ENCODE measurements at regions not wholly inside any gene's neighbourhood (a gene's known extent, or its start where the extent isn't known, plus 50 kb on each side); places are given as distances from the start of the nearest gene placed in this dataset.
A peak's percentile ranks its signal among the peaks of the same experiment; 100 is the strongest.

- Histone ChIP-seq H3K23ac (ENCODE audit: insufficient read length, low read depth, low read length) (no peak overlapping the region), H3K4ac (ENCODE audit: low read depth, low read length) (no peak overlapping the region), H2AK5ac (ENCODE audit: insufficient read length, low read length) (no peak overlapping the region), H4K5ac (ENCODE audit: insufficient read length, low read depth, low read length) (no peak overlapping the region), H3K4me2 (ENCODE audit: insufficient read depth, insufficient read length, low read length) (no peak overlapping the region), H3K27ac (ENCODE audit: insufficient read length, low read depth, low read length) (no peak overlapping the region), H2BK5ac (ENCODE audit: insufficient read length, low read length) (no peak overlapping the region), H2BK15ac (ENCODE audit: low read depth, low read length) (no peak overlapping the region), H3T11ph (ENCODE audit: low read length) (no peak overlapping the region), H3K79me2 (ENCODE audit: insufficient read depth, low read length) (peaks cover 4% of the 10 kb centered on the region; the same call in 1 of the 2 replicates), H3K27me3 (ENCODE audit: insufficient read depth, low read length) (no peaks in the 10 kb centered on the region), H2BK20ac (ENCODE audit: low read depth, low read length, poor library complexity, severe bottlenecking) (no peak overlapping the region), H3K4me1 (ENCODE audit: insufficient read depth, low read length) (no peaks in the 10 kb centered on the region; the same call in none of the 2 replicates), H4K91ac (ENCODE audit: insufficient read length, low read depth, low read length) (no peak overlapping the region), H2BK12ac (ENCODE audit: insufficient read length, low read depth, low read length) (no peak overlapping the region), H4K20me1 (ENCODE audit: control insufficient read depth, insufficient read depth, insufficient read length) (no peaks in the 10 kb centered on the region), H2AFZ (ENCODE audit: low read length) (no peak overlapping the region), H3K18ac (ENCODE audit: insufficient read length, low read depth, low read length) (no peak overlapping the region), H2BK120ac (ENCODE audit: low read depth, low read length, poor library complexity, severe bottlenecking) (no peak overlapping the region), H3K14ac (ENCODE audit: insufficient read depth, low read length) (no peak overlapping the region), H3K79me1 (ENCODE audit: insufficient read depth, low read depth, low read length, poor library complexity, severe bottlenecking) (no peaks in the 10 kb centered on the region), H3K56ac (ENCODE audit: insufficient read length, low read depth, low read length) (no peak overlapping the region), H3K9me3 (ENCODE audit: control insufficient read depth, low read depth, low read length) (no peaks in the 10 kb centered on the region), H4K8ac (replicated peaks; ENCODE audit: insufficient read length, low read depth, low read length) (no peak overlapping the region), H3K9ac (ENCODE audit: extremely low read depth, insufficient read length, low read length) (no peak overlapping the region), H3K23me2 (ENCODE audit: insufficient read length, low read depth, low read length, poor library complexity, severe bottlenecking) (no peaks in the 10 kb centered on the region)
- no peak for DNase-seq
- H3K27me3 Mint-ChIP-seq (ENCODE audit: low read depth) = no peaks in the 10 kb centered on the region; the same call in 1 of the 2 replicates
- no CpG with 5 or more reads among the region's 5 CpGs for WGBS (ENCODE audit: extremely low coverage, insufficient read length, low lambda C conversion rate)
- no peak for TF ChIP-seq CTCF (conservative IDR thresholded peaks at IDR 0.05)
- H3K4me1 Mint-ChIP-seq = peaks cover 7 to 10% of the 10 kb centered on the region in 2 experiments; a peak in 3 of 4 replicates
- H3K27ac Mint-ChIP-seq = peak overlapping the region in 1 of 3 experiments; percentile 30; a peak in 1 of 7 replicates
- no peak overlapping the region for H3K4me3 Mint-ChIP-seq
- peaks cover 22 to 37% of the 10 kb centered on the region in 2 experiments for H3K9me3 Mint-ChIP-seq
- H3K36me3 Mint-ChIP-seq (ENCODE audit: insufficient read depth in 1 of 3, low read depth in 3 of 3) = peaks cover 16 to 37% (median 16%) of the 10 kb centered on the region in 3 experiments
These were observed 550.0 kb upstream of the DIPK2B start for GRCh38 chrX:45750639-45751038.
